A673 (cell line): ENCODE measurements at regions not wholly inside any gene's neighbourhood (a gene's known extent, or its start where the extent isn't known, plus 50 kb on each side); places are given as distances from the start of the nearest gene placed in this dataset.

ENCODE experiments used
- EZH2 ChIP-seq: fragments of 200-600 bp; sonication (generic); IDR thresholded peaks from 2 replicates; pipeline ENCODE4 v1.6.1; 2017; ENCODE audit warnings: borderline replicate concordance, low read depth, mild to moderate bottlenecking, mixed read lengths, antibody characterized with exemption, low read length; ENCODE audit not compliant: poor library complexity, severe bottlenecking
- TF ChIP-seq, protein P1 (sequence below): fragments of 300-800, 200-600 bp; sonication (generic); conservative IDR thresholded peaks from 2 replicates; pipeline ENCODE4 v1.5.1; 2017; ENCODE audit warnings: low read depth, mild to moderate bottlenecking, antibody characterized with exemption, low read length, moderate library complexity, mixed read lengths

DNA sequence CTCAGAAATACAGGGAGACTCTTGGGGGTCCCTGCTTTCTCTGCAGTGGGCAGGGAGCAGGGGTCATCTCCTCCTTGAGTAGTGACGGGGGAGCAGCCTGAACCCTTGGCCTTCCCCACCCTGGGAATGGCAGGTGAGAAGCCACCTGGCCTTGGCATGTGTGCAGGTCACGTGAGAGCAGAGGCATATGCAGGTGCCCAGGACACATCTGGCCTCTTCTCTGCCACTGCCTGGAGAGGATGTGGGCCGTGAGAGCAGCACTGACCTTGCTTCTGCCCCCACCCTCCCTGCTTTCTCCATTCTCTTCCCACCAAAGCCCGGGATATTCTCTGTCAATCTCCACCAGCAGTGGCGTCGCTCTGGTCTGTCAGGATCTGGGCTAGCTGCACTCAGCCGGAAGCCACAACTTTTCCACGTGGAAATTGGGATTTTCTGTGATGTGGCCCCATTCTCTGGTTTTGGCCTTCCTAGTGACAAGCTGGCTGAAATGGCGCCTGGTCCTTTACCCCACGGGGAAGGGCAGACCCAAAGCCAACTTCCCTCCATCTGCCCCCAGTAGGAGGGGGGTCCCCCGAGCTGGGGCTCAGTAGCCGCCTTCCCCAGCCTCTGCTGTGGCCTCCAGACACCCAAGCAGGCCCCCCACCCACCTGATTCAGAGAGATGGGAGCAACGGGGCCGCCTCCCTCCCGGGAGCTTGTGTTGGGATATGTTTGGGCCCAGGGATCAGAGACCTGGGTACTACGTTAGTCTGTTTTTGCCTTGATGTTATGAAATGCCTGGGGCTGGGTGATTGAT, 70.4 kb upstream of the FCN1 start:
- TF ChIP-seq, protein P1, sequence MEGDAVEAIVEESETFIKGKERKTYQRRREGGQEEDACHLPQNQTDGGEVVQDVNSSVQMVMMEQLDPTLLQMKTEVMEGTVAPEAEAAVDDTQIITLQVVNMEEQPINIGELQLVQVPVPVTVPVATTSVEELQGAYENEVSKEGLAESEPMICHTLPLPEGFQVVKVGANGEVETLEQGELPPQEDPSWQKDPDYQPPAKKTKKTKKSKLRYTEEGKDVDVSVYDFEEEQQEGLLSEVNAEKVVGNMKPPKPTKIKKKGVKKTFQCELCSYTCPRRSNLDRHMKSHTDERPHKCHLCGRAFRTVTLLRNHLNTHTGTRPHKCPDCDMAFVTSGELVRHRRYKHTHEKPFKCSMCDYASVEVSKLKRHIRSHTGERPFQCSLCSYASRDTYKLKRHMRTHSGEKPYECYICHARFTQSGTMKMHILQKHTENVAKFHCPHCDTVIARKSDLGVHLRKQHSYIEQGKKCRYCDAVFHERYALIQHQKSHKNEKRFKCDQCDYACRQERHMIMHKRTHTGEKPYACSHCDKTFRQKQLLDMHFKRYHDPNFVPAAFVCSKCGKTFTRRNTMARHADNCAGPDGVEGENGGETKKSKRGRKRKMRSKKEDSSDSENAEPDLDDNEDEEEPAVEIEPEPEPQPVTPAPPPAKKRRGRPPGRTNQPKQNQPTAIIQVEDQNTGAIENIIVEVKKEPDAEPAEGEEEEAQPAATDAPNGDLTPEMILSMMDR, result no peak
- no peak for TF ChIP-seq EZH2
